PC-3 (cell line): ENCODE measurements at regions not wholly inside any gene's neighbourhood (a gene's known extent, or its start where the extent isn't known, plus 50 kb on each side); places are given as distances from the start of the nearest gene placed in this dataset.

ENCODE experiments used
- ATAC-seq: fragments of 200-7000 bp; cut with Tn5 transposase; 2 replicates; pipeline ENCODE4 v1.9.1; 2020; ENCODE audit warnings: mild to moderate bottlenecking, moderate library complexity
- BruUV-seq: library from RNA; stranded (reverse); fragments of 400-500 nt; replicated peaks from 2 replicates; lab custom pipeline; 2021; lab: Mats Ljungman, UMichigan
- CTCF ChIA-PET: fragments of 300-600 bp; sonication (Branson Sonifier 250); formaldehyde crosslinking; loops from one replicate; lab custom pipeline; 2022; ENCODE audit warnings: antibody characterized with exemption; lab: Charles Lee
- POLR2A ChIA-PET: fragments of 300-600 bp; sonication (Branson Sonifier 250); formaldehyde crosslinking; loops from one replicate; lab custom pipeline; 2022; ENCODE audit warnings: antibody characterized with exemption; ENCODE audit not compliant: unreplicated experiment; lab: Charles Lee
- DNase-seq: peaks from one replicate; pipeline ENCODE4 v3.0.0-alpha.2; 2015
- H2AFZ ChIP-seq: fragments of 300-600 bp; sonication (generic); 2 replicates; pipeline ENCODE4 v1.6.0; 2016; ENCODE audit warnings: antibody characterized with exemption, low read length
- H3F3A ChIP-seq: fragments of 300-600 bp; sonication (generic); one replicate; pipeline ENCODE4 v1.6.0; 2017; ENCODE audit warnings: antibody characterized with exemption, low read length, control low read depth, mild to moderate bottlenecking; ENCODE audit not compliant: unreplicated experiment
- H3K27ac ChIP-seq: fragments of 300-600 bp; sonication (generic); 2 replicates; pipeline ENCODE4 v1.5.1; 2016; ENCODE audit warnings: mild to moderate bottlenecking, low read length
- H3K27me3 ChIP-seq: fragments of 300-600 bp; sonication (generic); 2 replicates; pipeline ENCODE4 v1.6.1; 2016; ENCODE audit warnings: low read length, mixed read lengths
- H3K36me3 ChIP-seq: fragments of 300-600 bp; sonication (generic); 2 replicates; pipeline ENCODE4 v1.6.1; 2016; ENCODE audit warnings: low read depth, mixed run types, low read length, mixed read lengths
- H3K4me1 ChIP-seq: fragments of 300-600 bp; sonication (generic); 2 replicates; pipeline ENCODE4 v1.5.1; 2016; ENCODE audit warnings: low read length; ENCODE audit not compliant: insufficient read depth
- H3K4me2 ChIP-seq: fragments of 300-600 bp; sonication (generic); 2 replicates; pipeline ENCODE4 v1.6.0; 2016; ENCODE audit warnings: low read length
- H3K4me3 ChIP-seq: fragments of 300-600 bp; sonication (generic); 2 replicates; pipeline ENCODE4 v1.5.1; 2016; ENCODE audit warnings: mild to moderate bottlenecking, low read length, mixed read lengths
- H3K79me2 ChIP-seq: fragments of 300-600 bp; sonication (generic); 2 replicates; pipeline ENCODE4 v1.6.1; 2017; ENCODE audit warnings: low read length, mixed read lengths
- H3K9ac ChIP-seq: fragments of 300-600 bp; sonication (generic); 2 replicates; pipeline ENCODE4 v1.6.0; 2016; ENCODE audit warnings: mild to moderate bottlenecking, low read length
- H3K9me2 ChIP-seq: fragments of 300-600 bp; sonication (generic); replicated peaks from 2 replicates; pipeline ENCODE4 v1.6.1; 2016; ENCODE audit warnings: mixed run types, low read length, mixed read lengths
- H3K9me3 ChIP-seq: fragments of 300-600 bp; sonication (generic); 2 replicates; pipeline ENCODE4 v1.6.1; 2016; ENCODE audit warnings: low read length, mixed read lengths
- H4K20me1 ChIP-seq: fragments of 300-600 bp; sonication (generic); 2 replicates; pipeline ENCODE4 v1.6.1; 2016; ENCODE audit warnings: low read length, mixed read lengths
- EZH2 ChIP-seq: fragments of 300-600 bp; sonication (generic); IDR thresholded peaks from one replicate; pipeline ENCODE4 v1.6.1; 2017; ENCODE audit warnings: antibody characterized with exemption, mild to moderate bottlenecking, low read length; ENCODE audit not compliant: unreplicated experiment
- EZH2phosphoT487 ChIP-seq: fragments of 300-600 bp; sonication (generic); IDR thresholded peaks from 2 replicates; pipeline ENCODE4 v1.6.1; 2018; ENCODE audit warnings: mild to moderate bottlenecking, antibody characterized with exemption, low read length, borderline replicate concordance
- intact Hi-C: fragments of 100-400 bp; cut with micrococcal nuclease; formaldehyde crosslinking; loops from 2 replicates; pipeline ENCODE4 v1.9.0; 2023
- TF ChIP-seq, protein P1 (sequence below): fragments of 300-600 bp; sonication (generic); conservative IDR thresholded peaks from 2 replicates; pipeline ENCODE4 v1.5.1; 2017; ENCODE audit warnings: antibody characterized with exemption, low read depth, mild to moderate bottlenecking, low read length

DNA sequence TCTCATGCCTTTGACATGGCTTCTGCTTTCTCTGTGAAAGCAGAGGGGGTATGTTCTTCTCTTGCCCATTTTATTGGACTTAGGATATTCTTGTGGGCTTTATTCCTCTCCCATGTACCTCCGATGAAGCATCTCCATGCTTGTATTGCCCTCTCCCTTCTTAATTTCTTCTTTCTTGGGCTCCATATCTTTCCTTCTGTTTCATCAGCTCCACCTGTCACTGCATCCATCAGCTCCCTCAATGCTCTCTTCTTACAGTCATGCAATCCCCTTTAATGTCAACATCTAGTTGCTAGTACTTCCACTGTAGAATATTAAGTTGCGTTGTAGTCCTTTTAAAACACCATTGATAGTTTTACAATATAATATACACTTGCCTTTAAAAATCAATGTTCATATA is 257.6 kb downstream of the GPAT3 start:
- H2AFZ ChIP-seq: no peak overlapping the region
- H3K79me2 ChIP-seq: no peaks in the 10 kb centered on the region
- no peak for DNase-seq
- ATAC-seq: no peak
- H3K9ac ChIP-seq: no peak overlapping the region
- intact Hi-C loops: no loop called here
- H3K4me3 ChIP-seq: no peak overlapping the region
- H3K27me3 ChIP-seq: no peaks in the 10 kb centered on the region
- H3K4me2 ChIP-seq: no peak overlapping the region
- H3K36me3 ChIP-seq: no peaks in the 10 kb centered on the region
- H3F3A ChIP-seq: no peaks in the 10 kb centered on the region
- TF ChIP-seq EZH2phosphoT487 (no peak), EZH2 (no peak)
- TF ChIP-seq, protein P1, sequence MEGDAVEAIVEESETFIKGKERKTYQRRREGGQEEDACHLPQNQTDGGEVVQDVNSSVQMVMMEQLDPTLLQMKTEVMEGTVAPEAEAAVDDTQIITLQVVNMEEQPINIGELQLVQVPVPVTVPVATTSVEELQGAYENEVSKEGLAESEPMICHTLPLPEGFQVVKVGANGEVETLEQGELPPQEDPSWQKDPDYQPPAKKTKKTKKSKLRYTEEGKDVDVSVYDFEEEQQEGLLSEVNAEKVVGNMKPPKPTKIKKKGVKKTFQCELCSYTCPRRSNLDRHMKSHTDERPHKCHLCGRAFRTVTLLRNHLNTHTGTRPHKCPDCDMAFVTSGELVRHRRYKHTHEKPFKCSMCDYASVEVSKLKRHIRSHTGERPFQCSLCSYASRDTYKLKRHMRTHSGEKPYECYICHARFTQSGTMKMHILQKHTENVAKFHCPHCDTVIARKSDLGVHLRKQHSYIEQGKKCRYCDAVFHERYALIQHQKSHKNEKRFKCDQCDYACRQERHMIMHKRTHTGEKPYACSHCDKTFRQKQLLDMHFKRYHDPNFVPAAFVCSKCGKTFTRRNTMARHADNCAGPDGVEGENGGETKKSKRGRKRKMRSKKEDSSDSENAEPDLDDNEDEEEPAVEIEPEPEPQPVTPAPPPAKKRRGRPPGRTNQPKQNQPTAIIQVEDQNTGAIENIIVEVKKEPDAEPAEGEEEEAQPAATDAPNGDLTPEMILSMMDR: no peak
- H3K27ac ChIP-seq: no peak overlapping the region
- no peaks in the 10 kb centered on the region for H3K9me2 ChIP-seq
- H3K9me3 ChIP-seq: no peaks in the 10 kb centered on the region
- ChIA-PET CTCF (no interaction called here), POLR2A (no interaction called here)
- no TSS peak for BruUV-seq
- H3K4me1 ChIP-seq: no peaks in the 10 kb centered on the region
- H4K20me1 ChIP-seq: no peaks in the 10 kb centered on the region

DNA sequence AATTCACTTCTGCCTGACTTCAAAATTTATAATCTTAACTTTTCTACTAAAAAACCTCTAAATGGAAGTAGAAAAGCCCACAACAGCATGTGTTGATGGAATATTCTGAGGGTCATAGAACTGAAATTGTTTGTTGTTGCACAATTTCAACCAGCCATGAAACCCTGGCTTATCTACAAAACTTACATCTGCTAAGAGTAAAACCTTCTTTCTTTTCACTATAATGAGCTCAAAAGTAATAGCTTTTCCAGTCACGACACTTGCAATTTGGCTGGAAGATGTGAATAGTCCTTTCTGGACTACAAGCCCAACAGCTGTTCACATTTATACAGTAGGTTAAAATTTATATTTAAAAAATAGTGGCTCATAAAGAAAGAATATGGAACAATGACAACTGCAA is 250.0 kb downstream of the GPAT3 start:
- intact Hi-C loops: no loop called here
- no peak for ATAC-seq
- Histone ChIP-seq H3K27ac (no peak overlapping the region), H2AFZ (no peak overlapping the region), H3K36me3 (no peaks in the 10 kb centered on the region), H3F3A (no peaks in the 10 kb centered on the region), H3K4me1 (no peaks in the 10 kb centered on the region), H3K9me2 (no peaks in the 10 kb centered on the region), H3K9me3 (no peaks in the 10 kb centered on the region), H3K27me3 (no peaks in the 10 kb centered on the region), H3K9ac (no peak overlapping the region), H3K4me3 (no peak overlapping the region), H4K20me1 (no peaks in the 10 kb centered on the region), H3K79me2 (no peaks in the 10 kb centered on the region), H3K4me2 (no peak overlapping the region)
- no peak for TF ChIP-seq EZH2phosphoT487
- TF ChIP-seq, protein P1: no peak
- TF ChIP-seq EZH2: no peak
- ChIA-PET CTCF (no interaction called here), POLR2A (no interaction called here)
- DNase-seq: no peak
- no TSS peak for BruUV-seq

DNA sequence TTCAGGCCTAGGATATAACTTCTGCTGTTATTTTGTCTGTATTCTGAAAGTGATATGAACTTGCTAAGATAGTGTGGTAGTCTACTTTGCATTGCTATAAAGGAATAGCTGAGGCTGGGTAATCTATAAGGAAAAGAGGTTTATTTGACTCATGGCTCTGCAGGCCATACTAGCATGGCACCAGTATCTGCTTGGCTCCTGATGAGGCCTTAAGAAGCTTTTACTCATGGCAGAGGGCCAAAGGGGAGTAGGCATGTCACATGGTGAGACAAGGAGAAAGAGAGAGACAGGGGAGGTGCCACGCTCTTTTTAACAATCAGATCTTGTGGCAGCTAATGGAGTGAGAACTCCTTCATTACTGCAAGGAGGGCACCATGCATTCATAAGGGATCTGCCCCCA is 247.3 kb downstream of the GPAT3 start:
- Histone ChIP-seq H4K20me1 (no peaks in the 10 kb centered on the region), H3K36me3 (no peaks in the 10 kb centered on the region), H3K27ac (no peak overlapping the region), H3K4me1 (no peaks in the 10 kb centered on the region), H3K79me2 (no peaks in the 10 kb centered on the region), H3K9me3 (no peaks in the 10 kb centered on the region), H3K27me3 (no peaks in the 10 kb centered on the region), H3F3A (no peaks in the 10 kb centered on the region), H3K9me2 (no peaks in the 10 kb centered on the region), H3K4me2 (no peak overlapping the region), H3K9ac (no peak overlapping the region), H3K4me3 (no peak overlapping the region), H2AFZ (no peak overlapping the region)
- intact Hi-C loops: no loop called here
- ChIA-PET POLR2A (no interaction called here), CTCF (no interaction called here)
- no TSS peak for BruUV-seq
- ATAC-seq: no peak
- TF ChIP-seq EZH2phosphoT487 (no peak), EZH2 (no peak)
- TF ChIP-seq, protein P1: no peak
- DNase-seq: no peak
